KMS-11 (cell line): ENCODE measurements at regions not wholly inside any gene's neighbourhood (a gene's known extent, or its start where the extent isn't known, plus 50 kb on each side); places are given as distances from the start of the nearest gene placed in this dataset.
A peak's percentile ranks its signal among the peaks of the same experiment; 100 is the strongest.

Experiments
- H2AFZ ChIP-seq: fragments of 200-600 bp; sonication (generic); 2 replicates; pipeline ENCODE4 v1.6.1; 2016; ENCODE audit warnings: antibody characterized with exemption, mixed run types, low read depth
- H3K27ac ChIP-seq: fragments of 200-600 bp; sonication (generic); 2 replicates; pipeline ENCODE4 v1.6.1; 2016; ENCODE audit warnings: mild to moderate bottlenecking, mixed run types
- H3K27me3 ChIP-seq: fragments of 200-600 bp; sonication (generic); 2 replicates; pipeline ENCODE4 v1.6.1; 2017; ENCODE audit warnings: mild to moderate bottlenecking, low read depth, mixed run types, moderate library complexity; ENCODE audit not compliant: insufficient read depth
- H3K36me3 ChIP-seq: fragments of 200-600 bp; sonication (generic); 2 replicates; pipeline ENCODE4 v1.6.1; 2017; ENCODE audit warnings: mild to moderate bottlenecking, mixed run types; ENCODE audit not compliant: insufficient read depth
- H3K4me1 ChIP-seq: fragments of 200-600 bp; sonication (generic); 2 replicates; pipeline ENCODE4 v1.6.1; 2016; ENCODE audit warnings: mild to moderate bottlenecking, low read depth, mixed run types; ENCODE audit not compliant: poor library complexity, severe bottlenecking
- H3K4me2 ChIP-seq: fragments of 200-600 bp; sonication (generic); 2 replicates; pipeline ENCODE4 v1.7.0; 2016; ENCODE audit warnings: mild to moderate bottlenecking, mixed run types
- H3K4me3 ChIP-seq: fragments of 200-600 bp; sonication (generic); IDR thresholded peaks from 2 replicates; pipeline ENCODE4 v1.6.1; 2017; ENCODE audit warnings: low read depth, low read length, mixed read lengths; ENCODE audit not compliant: insufficient read depth
- H3K79me2 ChIP-seq: fragments of 200-600 bp; sonication (generic); 2 replicates; pipeline ENCODE4 v1.6.1; 2016; ENCODE audit warnings: low read depth, mixed run types; ENCODE audit not compliant: insufficient read depth
- H3K9ac ChIP-seq: fragments of 200-600 bp; sonication (generic); 2 replicates; pipeline ENCODE4 v1.6.1; 2016; ENCODE audit warnings: mild to moderate bottlenecking, mixed run types
- H4K20me1 ChIP-seq: fragments of 200-600 bp; sonication (generic); 2 replicates; pipeline ENCODE4 v1.6.1; 2016; ENCODE audit warnings: mild to moderate bottlenecking, mixed run types; ENCODE audit not compliant: insufficient read depth
- TF ChIP-seq, protein P1 (sequence below): fragments of 200-600 bp; sonication (generic); conservative IDR thresholded peaks from 2 replicates; pipeline ENCODE4 v1.6.1; 2017; ENCODE audit warnings: low read depth, mild to moderate bottlenecking, antibody characterized with exemption, low read length, moderate library complexity, mixed read lengths

DNA sequence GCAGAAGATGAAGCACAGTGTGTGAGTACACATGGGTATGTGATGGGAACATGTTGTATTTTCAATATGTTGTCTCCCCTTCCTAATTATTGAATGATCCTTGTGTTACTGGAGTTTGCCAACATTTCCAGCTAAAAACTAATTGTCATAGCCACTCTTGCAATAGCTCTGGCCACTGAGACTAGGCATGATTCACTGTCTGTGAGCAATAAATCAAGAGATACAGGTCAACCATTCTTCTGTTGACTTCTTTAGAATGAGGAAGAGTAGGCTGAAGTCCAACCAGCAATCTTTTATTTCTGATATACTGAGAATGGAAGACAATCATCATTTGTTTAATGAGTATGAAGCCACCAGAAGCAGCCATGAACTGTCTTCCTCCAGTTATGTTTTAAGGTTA lies 413.9 kb downstream of the SLITRK5 start:
- H3K27ac ChIP-seq = no peak overlapping the region
- no peaks in the 10 kb centered on the region for H4K20me1 ChIP-seq
- TF ChIP-seq, protein P1, sequence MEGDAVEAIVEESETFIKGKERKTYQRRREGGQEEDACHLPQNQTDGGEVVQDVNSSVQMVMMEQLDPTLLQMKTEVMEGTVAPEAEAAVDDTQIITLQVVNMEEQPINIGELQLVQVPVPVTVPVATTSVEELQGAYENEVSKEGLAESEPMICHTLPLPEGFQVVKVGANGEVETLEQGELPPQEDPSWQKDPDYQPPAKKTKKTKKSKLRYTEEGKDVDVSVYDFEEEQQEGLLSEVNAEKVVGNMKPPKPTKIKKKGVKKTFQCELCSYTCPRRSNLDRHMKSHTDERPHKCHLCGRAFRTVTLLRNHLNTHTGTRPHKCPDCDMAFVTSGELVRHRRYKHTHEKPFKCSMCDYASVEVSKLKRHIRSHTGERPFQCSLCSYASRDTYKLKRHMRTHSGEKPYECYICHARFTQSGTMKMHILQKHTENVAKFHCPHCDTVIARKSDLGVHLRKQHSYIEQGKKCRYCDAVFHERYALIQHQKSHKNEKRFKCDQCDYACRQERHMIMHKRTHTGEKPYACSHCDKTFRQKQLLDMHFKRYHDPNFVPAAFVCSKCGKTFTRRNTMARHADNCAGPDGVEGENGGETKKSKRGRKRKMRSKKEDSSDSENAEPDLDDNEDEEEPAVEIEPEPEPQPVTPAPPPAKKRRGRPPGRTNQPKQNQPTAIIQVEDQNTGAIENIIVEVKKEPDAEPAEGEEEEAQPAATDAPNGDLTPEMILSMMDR = no peak
- H3K36me3 ChIP-seq = no peaks in the 10 kb centered on the region
- H3K9ac ChIP-seq = no peak overlapping the region
- H3K4me2 ChIP-seq = no peak overlapping the region
- H2AFZ ChIP-seq = no peak overlapping the region
- H3K4me1 ChIP-seq = peaks cover 13% of the 10 kb centered on the region
- no peak overlapping the region for H3K4me3 ChIP-seq
- H3K27me3 ChIP-seq = no peaks in the 10 kb centered on the region
- no peaks in the 10 kb centered on the region for H3K79me2 ChIP-seq

DNA sequence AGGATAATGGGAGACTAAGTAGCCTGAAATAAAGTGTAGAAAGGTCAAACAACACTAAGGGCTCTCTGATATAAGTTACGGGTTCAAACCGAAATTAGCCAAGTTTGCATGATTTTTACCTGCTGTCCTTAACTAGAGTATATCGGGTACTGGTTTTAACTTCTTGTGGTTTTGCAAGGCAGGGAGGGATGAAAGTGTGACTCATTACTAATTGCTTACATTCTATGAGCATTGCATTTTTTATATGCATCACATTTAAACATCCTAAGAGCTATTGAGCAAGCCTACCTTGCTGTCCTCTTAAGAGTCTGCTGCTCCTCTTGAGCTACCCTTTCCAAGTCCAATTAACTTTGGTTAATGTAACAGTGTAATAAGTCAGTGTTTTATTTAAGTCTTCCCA lies 415.4 kb downstream of the SLITRK5 start:
- Histone ChIP-seq H3K27me3 (no peaks in the 10 kb centered on the region), H3K4me1 (peaks cover 13% of the 10 kb centered on the region), H2AFZ (no peak overlapping the region), H3K36me3 (no peaks in the 10 kb centered on the region), H4K20me1 (no peaks in the 10 kb centered on the region), H3K4me3 (no peak overlapping the region), H3K4me2 (peak overlapping the region; percentile 22), H3K27ac (no peak overlapping the region), H3K9ac (no peak overlapping the region), H3K79me2 (no peaks in the 10 kb centered on the region)
- TF ChIP-seq, protein P1 = no peak

DNA sequence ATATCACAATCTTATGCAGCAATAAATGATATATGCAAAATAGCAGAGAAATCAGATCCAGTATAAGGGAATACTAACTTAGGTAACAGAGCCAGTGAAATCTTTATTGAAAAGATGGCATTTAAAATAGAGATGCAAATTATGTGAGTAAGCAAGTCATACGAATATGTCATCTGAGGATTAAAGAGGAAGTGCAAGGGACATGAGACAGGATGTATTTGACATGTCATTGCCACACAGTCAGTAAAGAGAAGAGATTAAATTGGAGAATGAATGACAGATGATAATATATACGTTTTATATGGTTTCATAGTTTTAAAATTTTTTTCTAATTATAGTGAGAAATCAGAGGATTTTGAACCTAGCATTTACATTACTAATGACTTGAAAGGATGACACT lies 426.4 kb downstream of the SLITRK5 start:
- Histone ChIP-seq H2AFZ (no peak overlapping the region), H3K36me3 (no peaks in the 10 kb centered on the region), H4K20me1 (no peaks in the 10 kb centered on the region), H3K4me1 (no peaks in the 10 kb centered on the region), H3K4me3 (no peak overlapping the region), H3K79me2 (no peaks in the 10 kb centered on the region), H3K27ac (no peak overlapping the region), H3K9ac (no peak overlapping the region), H3K27me3 (no peaks in the 10 kb centered on the region), H3K4me2 (no peak overlapping the region)
- TF ChIP-seq, protein P1 = no peak

DNA sequence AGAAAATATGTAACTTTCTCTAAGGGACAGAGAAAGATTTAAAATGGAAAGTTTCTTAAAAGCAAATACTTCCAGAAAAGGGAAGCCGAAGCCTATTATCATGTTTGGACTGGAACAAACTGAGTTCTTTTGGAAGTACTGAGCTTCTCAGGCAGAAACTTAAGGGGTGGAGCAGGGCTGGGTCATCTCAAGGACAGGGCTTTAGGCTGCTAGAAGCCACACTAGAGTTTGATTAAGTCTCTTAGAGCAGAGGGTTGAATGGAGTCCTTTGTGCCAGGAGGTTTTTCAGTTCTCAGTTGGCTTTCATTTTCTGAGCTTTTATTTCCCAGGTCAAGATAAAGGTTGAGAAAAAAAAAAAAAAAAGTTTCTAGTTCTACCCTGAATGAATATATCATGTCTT lies 432.7 kb downstream of the SLITRK5 start:
- Histone ChIP-seq H3K27ac (no peak overlapping the region), H2AFZ (no peak overlapping the region), H3K27me3 (no peaks in the 10 kb centered on the region), H3K9ac (no peak overlapping the region), H3K4me3 (no peak overlapping the region), H4K20me1 (no peaks in the 10 kb centered on the region), H3K79me2 (no peaks in the 10 kb centered on the region), H3K4me2 (no peak overlapping the region), H3K36me3 (no peaks in the 10 kb centered on the region), H3K4me1 (no peaks in the 10 kb centered on the region)
- TF ChIP-seq, protein P1 = no peak
